ENCODE measurements at regions not wholly inside any gene's neighbourhood (a gene's known extent, or its start where the extent isn't known, plus 50 kb on each side); places are given as distances from the start of the nearest gene placed in this dataset.

GRCh38 chr2:139836769-139837168 lies 1056.6 kb upstream of the NXPH2 start:
- ATAC-seq (no peak), DNase-seq (no peak)
- no peaks in the 10 kb centered on the region for H3K9me2 ChIP-seq (replicated peaks; ENCODE audit: low read length)
- no peak overlapping the region for H3K4me3 ChIP-seq (ENCODE audit: low read length)
- H3K4me1 ChIP-seq (ENCODE audit: insufficient read depth, low read length) = no peaks in the 10 kb centered on the region
- no peak overlapping the region for H3K27ac ChIP-seq (ENCODE audit: low read length)
- TF ChIP-seq EZH2 (IDR thresholded peaks at IDR 0.05; ENCODE audit: low read length, unreplicated experiment) (no peak), CTCF (conservative IDR thresholded peaks at IDR 0.05; ENCODE audit: low read depth, low read length) (no peak), EZH2phosphoT487 (IDR thresholded peaks at IDR 0.05; ENCODE audit: borderline replicate concordance, low read length) (no peak)
- ChIA-PET CTCF (no interaction called here), POLR2A (ENCODE audit: unreplicated experiment) (no interaction called here)
- H3K79me2 ChIP-seq (ENCODE audit: low read length) = no peaks in the 10 kb centered on the region
- no peaks in the 10 kb centered on the region for H3K27me3 ChIP-seq (ENCODE audit: low read length)
- no peak overlapping the region for H3K9ac ChIP-seq (ENCODE audit: low read length)
- no peaks in the 10 kb centered on the region for H3K9me3 ChIP-seq (ENCODE audit: low read length)
- H2AFZ ChIP-seq (ENCODE audit: low read length) = no peak overlapping the region
- intact Hi-C loops (cut with micrococcal nuclease) = no loop called here
- BruUV-seq (replicated peaks) = no TSS peak
- no peaks in the 10 kb centered on the region for H3F3A ChIP-seq (ENCODE audit: low read length, unreplicated experiment)
- H3K36me3 ChIP-seq (ENCODE audit: low read depth, low read length) = no peaks in the 10 kb centered on the region
- no peak overlapping the region for H3K4me2 ChIP-seq (ENCODE audit: low read length)
- no peaks in the 10 kb centered on the region for H4K20me1 ChIP-seq (ENCODE audit: low read length)

- CTCF ChIA-PET = no interaction called here
- H3K27me3 ChIP-seq (ENCODE audit: low read length) = no peaks in the 10 kb centered on the region
- no peak for DNase-seq
- intact Hi-C loops (cut with micrococcal nuclease) = no loop called here
- no peak for ATAC-seq
- no peaks in the 10 kb centered on the region for H3F3A ChIP-seq (ENCODE audit: low read length, unreplicated experiment)
- BruUV-seq (replicated peaks) = no TSS peak
- no peak overlapping the region for H3K4me3 ChIP-seq (ENCODE audit: low read length)
- H3K36me3 ChIP-seq (ENCODE audit: low read depth, low read length) = no peaks in the 10 kb centered on the region
- no peaks in the 10 kb centered on the region for H3K9me3 ChIP-seq (ENCODE audit: low read length)
- no peaks in the 10 kb centered on the region for H3K4me1 ChIP-seq (ENCODE audit: insufficient read depth, low read length)
- H3K9ac ChIP-seq (ENCODE audit: low read length) = no peak overlapping the region
- POLR2A ChIA-PET (ENCODE audit: unreplicated experiment) = no interaction called here
- no peaks in the 10 kb centered on the region for H3K9me2 ChIP-seq (replicated peaks; ENCODE audit: low read length)
- no peaks in the 10 kb centered on the region for H4K20me1 ChIP-seq (ENCODE audit: low read length)
- H3K27ac ChIP-seq (ENCODE audit: low read length) = no peak overlapping the region
- no peak overlapping the region for H3K4me2 ChIP-seq (ENCODE audit: low read length)
- no peak overlapping the region for H2AFZ ChIP-seq (ENCODE audit: low read length)
- TF ChIP-seq EZH2phosphoT487 (IDR thresholded peaks at IDR 0.05; ENCODE audit: borderline replicate concordance, low read length) (no peak), EZH2 (IDR thresholded peaks at IDR 0.05; ENCODE audit: low read length, unreplicated experiment) (no peak), CTCF (conservative IDR thresholded peaks at IDR 0.05; ENCODE audit: low read depth, low read length) (no peak)
- H3K79me2 ChIP-seq (ENCODE audit: low read length) = no peaks in the 10 kb centered on the region
These were observed 1054.9 kb upstream of the NXPH2 start for GRCh38 chr2:139835101-139835500.

GRCh38 chr2:139828011-139828410 lies 1047.8 kb upstream of the NXPH2 start:
- H3K4me2 ChIP-seq (ENCODE audit: low read length) = no peak overlapping the region
- intact Hi-C loops (cut with micrococcal nuclease) = no loop called here
- H3F3A ChIP-seq (ENCODE audit: low read length, unreplicated experiment) = no peaks in the 10 kb centered on the region
- no peaks in the 10 kb centered on the region for H4K20me1 ChIP-seq (ENCODE audit: low read length)
- no peak overlapping the region for H2AFZ ChIP-seq (ENCODE audit: low read length)
- H3K79me2 ChIP-seq (ENCODE audit: low read length) = no peaks in the 10 kb centered on the region
- H3K9ac ChIP-seq (ENCODE audit: low read length) = no peak overlapping the region
- ATAC-seq = no peak
- CTCF ChIA-PET = no interaction called here
- BruUV-seq (replicated peaks) = no TSS peak
- H3K9me2 ChIP-seq (replicated peaks; ENCODE audit: low read length) = no peaks in the 10 kb centered on the region
- TF ChIP-seq EZH2phosphoT487 (IDR thresholded peaks at IDR 0.05; ENCODE audit: borderline replicate concordance, low read length) = no peak
- TF ChIP-seq CTCF (conservative IDR thresholded peaks at IDR 0.05; ENCODE audit: low read depth, low read length) = no peak
- TF ChIP-seq EZH2 (IDR thresholded peaks at IDR 0.05; ENCODE audit: low read length, unreplicated experiment) = no peak
- no peaks in the 10 kb centered on the region for H3K9me3 ChIP-seq (ENCODE audit: low read length)
- H3K4me1 ChIP-seq (ENCODE audit: insufficient read depth, low read length) = peaks cover 3% of the 10 kb centered on the region; the same call in 1 of the 2 replicates
- H3K27me3 ChIP-seq (ENCODE audit: low read length) = no peaks in the 10 kb centered on the region
- no peak overlapping the region for H3K27ac ChIP-seq (ENCODE audit: low read length)
- POLR2A ChIA-PET (ENCODE audit: unreplicated experiment) = no interaction called here
- no peak overlapping the region for H3K4me3 ChIP-seq (ENCODE audit: low read length)
- H3K36me3 ChIP-seq (ENCODE audit: low read depth, low read length) = no peaks in the 10 kb centered on the region
- no peak for DNase-seq
